DMS79 (cell line): ENCODE measurements at regions not wholly inside any gene's neighbourhood (a gene's known extent, or its start where the extent isn't known, plus 50 kb on each side); places are given as distances from the start of the nearest gene placed in this dataset.
"Not testable (repeated sequence)": the region's sequence is repeated elsewhere in the genome, so short reads cannot be mapped to it uniquely, and the experiment has no call there.

Source experiments
- DNase-seq: peaks from one replicate; lab custom pipeline; 2025; lab: John Stamatoyannopoulos, UW

- DNase-seq, result no peak
Observed at GRCh38 chr4:171348090-171348489, 465.1 kb upstream of the GALNTL6 start.

GRCh38 chr4:171342646-171343045 is 470.6 kb upstream of the GALNTL6 start:
- DNase-seq, result no peak

GRCh38 chr4:171340258-171340657 is 472.9 kb upstream of the GALNTL6 start:
- DNase-seq, result no peak

- DNase-seq, result no peak
Observed at GRCh38 chr4:171334549-171334948, 478.7 kb upstream of the GALNTL6 start.

- DNase-seq, result no peak
Observed at GRCh38 chr4:171308661-171309060, 504.5 kb upstream of the GALNTL6 start.

- not testable (repeated sequence) for DNase-seq
Observed at GRCh38 chr4:171298048-171298718, 515.0 kb upstream of the GALNTL6 start.

GRCh38 chr4:171288816-171289432 is 524.3 kb upstream of the GALNTL6 start:
- no peak for DNase-seq

GRCh38 chr4:171281359-171281758 is 531.8 kb upstream of the GALNTL6 start:
- DNase-seq, result no peak

- DNase-seq, result no peak
Observed at GRCh38 chr4:171279131-171279530, 534.1 kb upstream of the GALNTL6 start.

- no peak for DNase-seq
Observed at GRCh38 chr4:171266671-171267070, 546.5 kb upstream of the GALNTL6 start.

- no peak for DNase-seq
Observed at GRCh38 chr4:171265190-171265818, 547.9 kb upstream of the GALNTL6 start.

GRCh38 chr4:171256223-171256622 is 557.0 kb upstream of the GALNTL6 start:
- no peak for DNase-seq

GRCh38 chr4:171246948-171247347 is 566.3 kb upstream of the GALNTL6 start:
- DNase-seq, result no peak

- DNase-seq, result no peak
Observed at GRCh38 chr4:171242831-171243230, 570.4 kb upstream of the GALNTL6 start.

GRCh38 chr4:171239196-171239595 is 574.0 kb upstream of the GALNTL6 start:
- no peak for DNase-seq

- no peak for DNase-seq
Observed at GRCh38 chr4:171235521-171235920, 577.7 kb upstream of the GALNTL6 start.

- not testable (repeated sequence) for DNase-seq
Observed at GRCh38 chr4:171229354-171229753, 583.9 kb upstream of the GALNTL6 start.

GRCh38 chr4:171221181-171221580 is 592.0 kb upstream of the GALNTL6 start:
- DNase-seq, result no peak

- no peak for DNase-seq
Observed at GRCh38 chr4:171203425-171203824, 609.8 kb upstream of the GALNTL6 start.

- DNase-seq, result no peak
Observed at GRCh38 chr4:171202908-171203307, 610.3 kb upstream of the GALNTL6 start.

- no peak for DNase-seq
Observed at GRCh38 chr4:171186700-171187099, 626.5 kb upstream of the GALNTL6 start.

- no peak for DNase-seq
Observed at GRCh38 chr4:171181090-171181489, 632.1 kb upstream of the GALNTL6 start.

GRCh38 chr4:171170671-171171070 is 642.5 kb upstream of the GALNTL6 start:
- DNase-seq, result no peak
